Suprapubic skin (tissue), 4 donors: ENCODE measurements at regions not wholly inside any gene's neighbourhood (a gene's known extent, or its start where the extent isn't known, plus 50 kb on each side); places are given as distances from the start of the nearest gene placed in this dataset.

Experiments
- CTCF ChIP-seq, 2 donors: fragments of 200-600 bp in 1 of 2; fragments of 450-650 bp in 1 of 2; sonication (generic) in 1 of 2; IDR thresholded peaks; one replicate each; pipeline ENCODE4 v1.5.1; 2016 to 2019; ENCODE audit warnings: antibody characterized with exemption in 2 of 2, mild to moderate bottlenecking in 1 of 2, moderate library complexity in 1 of 2
- EP300 ChIP-seq: sonication (generic); formaldehyde crosslinking; IDR thresholded peaks from one replicate; pipeline ENCODE4 v1.6.1; 2017; ENCODE audit warnings: antibody characterized with exemption
- POLR2A ChIP-seq, 2 donors: fragments of 450-650 bp; IDR thresholded peaks; one replicate each; pipeline ENCODE4 v1.6.1; 2017; ENCODE audit warnings: antibody characterized with exemption in 2 of 2, mild to moderate bottlenecking in 2 of 2, moderate library complexity in 2 of 2
- POLR2AphosphoS5 ChIP-seq, 3 donors: sonication (generic); formaldehyde crosslinking; IDR thresholded peaks; one replicate each; pipeline ENCODE4 v1.6.1; 2017; ENCODE audit warnings: antibody characterized with exemption in 3 of 3

GRCh38 chr3:189424922-189425321 is 206.3 kb upstream of the TP63 start:
- TF ChIP-seq CTCF (IDR thresholded peaks at IDR 0.05) (no peak), EP300 (no peak), POLR2AphosphoS5 (IDR thresholded peaks at IDR 0.05) (no peak), POLR2A (IDR thresholded peaks at IDR 0.05) (no peak)
